NCI-H2107 treated with DMSO at 0.1 percent for 48 hours (cell line): ENCODE measurements at regions not wholly inside any gene's neighbourhood (a gene's known extent, or its start where the extent isn't known, plus 50 kb on each side); places are given as distances from the start of the nearest gene placed in this dataset.

Source experiments
- DNase-seq: peaks from one replicate; lab custom pipeline; 2025; ENCODE audit not compliant: unreplicated experiment; lab: John Stamatoyannopoulos, UW

- DNase-seq = no peak
Measured at GRCh38 chr21:29436650-29437049, 137.9 kb downstream of the BACH1 start.

GRCh38 chr21:29441651-29442050, 142.9 kb downstream of the BACH1 start:
- no peak for DNase-seq

GRCh38 chr21:29443411-29444010, 144.8 kb downstream of the BACH1 start:
- DNase-seq = no peak

- no peak for DNase-seq
Measured at GRCh38 chr21:29448766-29449165, 150.0 kb downstream of the BACH1 start.

- no peak for DNase-seq
Measured at GRCh38 chr21:29449306-29449950, 150.7 kb downstream of the BACH1 start.

GRCh38 chr21:29450058-29450457, 151.3 kb downstream of the BACH1 start:
- no peak for DNase-seq

GRCh38 chr21:29453511-29453910, 154.8 kb downstream of the BACH1 start:
- no peak for DNase-seq

- DNase-seq = no peak
Measured at GRCh38 chr21:29454179-29454578, 155.5 kb downstream of the BACH1 start.

- DNase-seq = no peak
Measured at GRCh38 chr21:29462479-29462878, 163.8 kb downstream of the BACH1 start.

- DNase-seq = peak; percentile 18
Measured at GRCh38 chr21:29465546-29465945, 166.8 kb downstream of the BACH1 start.

GRCh38 chr21:29466532-29466931, 167.8 kb downstream of the BACH1 start:
- DNase-seq = no peak

GRCh38 chr21:29470397-29470796, 171.7 kb downstream of the BACH1 start:
- DNase-seq = no peak

GRCh38 chr21:29473808-29474207, 175.1 kb downstream of the BACH1 start:
- DNase-seq = no peak

- no peak for DNase-seq
Measured at GRCh38 chr21:29475329-29475728, 176.6 kb downstream of the BACH1 start.

- DNase-seq = no peak
Measured at GRCh38 chr21:29477347-29477746, 178.6 kb downstream of the BACH1 start.

- DNase-seq = no peak
Measured at GRCh38 chr21:29477941-29478340, 179.2 kb downstream of the BACH1 start.

- no peak for DNase-seq
Measured at GRCh38 chr21:29481081-29481480, 182.4 kb downstream of the BACH1 start.

- DNase-seq = no peak
Measured at GRCh38 chr21:29481641-29482040, 182.9 kb downstream of the BACH1 start.

GRCh38 chr21:29486306-29486807, 187.6 kb downstream of the BACH1 start:
- no peak for DNase-seq
